HG03064 (cell line): ENCODE measurements at regions not wholly inside any gene's neighbourhood (a gene's known extent, or its start where the extent isn't known, plus 50 kb on each side); places are given as distances from the start of the nearest gene placed in this dataset.
A peak's percentile ranks its signal among the peaks of the same experiment; 100 is the strongest.
"Not testable (repeated sequence)": the region's sequence is repeated elsewhere in the genome, so short reads cannot be mapped to it uniquely, and the experiment has no call there.

Experiments
- ATAC-seq: cut with Tn5 transposase; IDR thresholded peaks from one replicate; pipeline ENCODE4 v1.9.1; 2021; ENCODE audit warnings: low read depth; ENCODE audit not compliant: unreplicated experiment

- not testable (repeated sequence) for ATAC-seq
These were observed 372.4 kb downstream of the BCL2L11 start for GRCh38 chr2:111492995-111493719.

- ATAC-seq: peak; percentile 57
These were observed 373.0 kb downstream of the BCL2L11 start for GRCh38 chr2:111493720-111494078.

GRCh38 chr2:111494288-111494980 lies 373.7 kb downstream of the BCL2L11 start:
- peak; percentile 37 for ATAC-seq

GRCh38 chr2:111494981-111495315 lies 374.2 kb downstream of the BCL2L11 start:
- peak; percentile 66 for ATAC-seq

GRCh38 chr2:111495636-111496035 lies 374.9 kb downstream of the BCL2L11 start:
- ATAC-seq: not testable (repeated sequence)

GRCh38 chr2:111496176-111496575 lies 375.5 kb downstream of the BCL2L11 start:
- ATAC-seq: not testable (repeated sequence)

GRCh38 chr2:111496860-111497259 lies 376.1 kb downstream of the BCL2L11 start:
- not testable (repeated sequence) for ATAC-seq

- ATAC-seq: not testable (repeated sequence)
These were observed 376.6 kb downstream of the BCL2L11 start for GRCh38 chr2:111497270-111497669.

- not testable (repeated sequence) for ATAC-seq
These were observed 379.9 kb downstream of the BCL2L11 start for GRCh38 chr2:111500536-111501062.

GRCh38 chr2:111503844-111504570 lies 380.0 kb downstream of the ANAPC1 start:
- ATAC-seq: not testable (repeated sequence)

GRCh38 chr2:111504571-111504942 lies 379.4 kb downstream of the ANAPC1 start:
- ATAC-seq: not testable (repeated sequence)

- ATAC-seq: not testable (repeated sequence)
These were observed 378.7 kb downstream of the ANAPC1 start for GRCh38 chr2:111505267-111505666.

GRCh38 chr2:111506936-111507335 lies 377.1 kb downstream of the ANAPC1 start:
- peak; percentile 95 for ATAC-seq

- ATAC-seq: not testable (repeated sequence)
These were observed 374.6 kb downstream of the ANAPC1 start for GRCh38 chr2:111509225-111509869.

- not testable (repeated sequence) for ATAC-seq
These were observed 373.6 kb downstream of the ANAPC1 start for GRCh38 chr2:111510384-111510783.

GRCh38 chr2:111511062-111511461 lies 372.9 kb downstream of the ANAPC1 start:
- ATAC-seq: not testable (repeated sequence)

- not testable (repeated sequence) for ATAC-seq
These were observed 371.6 kb downstream of the ANAPC1 start for GRCh38 chr2:111512378-111512777.

- not testable (repeated sequence) for ATAC-seq
These were observed 369.9 kb downstream of the ANAPC1 start for GRCh38 chr2:111514138-111514537.

- not testable (repeated sequence) for ATAC-seq
These were observed 366.8 kb downstream of the ANAPC1 start for GRCh38 chr2:111517050-111517720.

GRCh38 chr2:111517721-111518053 lies 366.3 kb downstream of the ANAPC1 start:
- not testable (repeated sequence) for ATAC-seq
